ENCODE measurements at regions not wholly inside any gene's neighbourhood (a gene's known extent, or its start where the extent isn't known, plus 50 kb on each side); places are given as distances from the start of the nearest gene placed in this dataset.
A peak's percentile ranks its signal among the peaks of the same experiment; 100 is the strongest.

DNA sequence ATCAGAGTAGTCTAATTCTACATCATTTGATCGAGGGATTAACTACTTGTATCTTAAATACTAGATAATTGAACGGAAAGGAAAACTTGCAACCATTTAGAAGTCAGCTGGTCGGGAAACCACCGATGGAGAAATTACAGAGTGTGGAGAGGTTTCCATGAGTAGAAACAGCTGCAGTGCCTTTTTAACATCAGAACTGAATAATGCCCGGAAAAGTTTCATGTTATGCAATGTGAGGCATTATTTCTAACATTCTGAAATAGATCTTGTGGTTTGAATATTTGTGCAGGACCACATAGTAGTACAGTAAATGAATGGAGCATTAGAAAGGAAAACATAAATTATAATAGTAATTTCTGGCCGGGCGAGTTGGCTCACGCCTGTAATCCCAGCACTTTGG is 88.1 kb upstream of the RNF180 start (continued):
- TF ChIP-seq, protein P1, sequence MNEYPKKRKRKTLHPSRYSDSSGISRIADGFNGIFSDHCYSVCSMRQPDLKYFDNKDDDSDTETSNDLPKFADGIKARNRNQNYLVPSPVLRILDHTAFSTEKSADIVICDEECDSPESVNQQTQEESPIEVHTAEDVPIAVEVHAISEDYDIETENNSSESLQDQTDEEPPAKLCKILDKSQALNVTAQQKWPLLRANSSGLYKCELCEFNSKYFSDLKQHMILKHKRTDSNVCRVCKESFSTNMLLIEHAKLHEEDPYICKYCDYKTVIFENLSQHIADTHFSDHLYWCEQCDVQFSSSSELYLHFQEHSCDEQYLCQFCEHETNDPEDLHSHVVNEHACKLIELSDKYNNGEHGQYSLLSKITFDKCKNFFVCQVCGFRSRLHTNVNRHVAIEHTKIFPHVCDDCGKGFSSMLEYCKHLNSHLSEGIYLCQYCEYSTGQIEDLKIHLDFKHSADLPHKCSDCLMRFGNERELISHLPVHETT (tag by site-specific recombination; IDR thresholded peaks at IDR 0.05), result no peak
- TF ChIP-seq ZNF239 (tag by site-specific recombination; IDR thresholded peaks at IDR 0.05) (no peak), ZNF175 (tag by site-specific recombination; IDR thresholded peaks at IDR 0.05) (no peak), ZNF24 (tag by site-specific recombination; IDR thresholded peaks at IDR 0.05) (no peak)
- TF ChIP-seq, protein P2, sequence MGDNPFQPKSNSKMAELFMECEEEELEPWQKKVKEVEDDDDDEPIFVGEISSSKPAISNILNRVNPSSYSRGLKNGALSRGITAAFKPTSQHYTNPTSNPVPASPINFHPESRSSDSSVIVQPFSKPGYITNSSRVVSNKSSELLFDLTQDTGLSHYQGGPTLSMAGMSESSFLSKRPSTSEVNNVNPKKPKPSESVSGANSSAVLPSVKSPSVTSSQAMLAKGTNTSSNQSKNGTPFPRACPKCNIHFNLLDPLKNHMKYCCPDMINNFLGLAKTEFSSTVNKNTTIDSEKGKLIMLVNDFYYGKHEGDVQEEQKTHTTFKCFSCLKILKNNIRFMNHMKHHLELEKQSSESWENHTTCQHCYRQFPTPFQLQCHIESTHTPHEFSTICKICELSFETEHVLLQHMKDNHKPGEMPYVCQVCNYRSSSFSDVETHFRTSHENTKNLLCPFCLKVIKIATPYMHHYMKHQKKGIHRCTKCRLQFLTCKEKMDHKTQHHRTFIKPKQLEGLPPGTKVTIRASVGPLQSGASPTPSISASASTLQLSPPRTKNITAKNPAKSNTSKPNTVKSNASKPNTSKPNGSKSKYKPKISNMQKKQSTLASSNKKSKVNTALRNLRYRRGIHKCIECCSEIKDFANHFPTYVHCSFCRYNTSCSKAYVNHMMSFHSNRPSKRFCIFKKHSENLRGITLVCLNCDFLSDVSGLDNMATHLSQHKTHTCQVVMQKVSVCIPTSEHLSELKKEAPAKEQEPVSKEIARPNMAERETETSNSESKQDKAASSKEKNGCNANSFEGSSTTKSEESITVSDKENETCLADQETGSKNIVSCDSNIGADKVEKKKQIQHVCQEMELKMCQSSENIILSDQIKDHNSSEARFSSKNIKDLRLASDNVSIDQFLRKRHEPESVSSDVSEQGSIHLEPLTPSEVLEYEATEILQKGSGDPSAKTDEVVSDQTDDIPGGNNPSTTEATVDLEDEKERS (tag by site-specific recombination; IDR thresholded peaks at IDR 0.05), result no peak
- TF ChIP-seq, protein P3, sequence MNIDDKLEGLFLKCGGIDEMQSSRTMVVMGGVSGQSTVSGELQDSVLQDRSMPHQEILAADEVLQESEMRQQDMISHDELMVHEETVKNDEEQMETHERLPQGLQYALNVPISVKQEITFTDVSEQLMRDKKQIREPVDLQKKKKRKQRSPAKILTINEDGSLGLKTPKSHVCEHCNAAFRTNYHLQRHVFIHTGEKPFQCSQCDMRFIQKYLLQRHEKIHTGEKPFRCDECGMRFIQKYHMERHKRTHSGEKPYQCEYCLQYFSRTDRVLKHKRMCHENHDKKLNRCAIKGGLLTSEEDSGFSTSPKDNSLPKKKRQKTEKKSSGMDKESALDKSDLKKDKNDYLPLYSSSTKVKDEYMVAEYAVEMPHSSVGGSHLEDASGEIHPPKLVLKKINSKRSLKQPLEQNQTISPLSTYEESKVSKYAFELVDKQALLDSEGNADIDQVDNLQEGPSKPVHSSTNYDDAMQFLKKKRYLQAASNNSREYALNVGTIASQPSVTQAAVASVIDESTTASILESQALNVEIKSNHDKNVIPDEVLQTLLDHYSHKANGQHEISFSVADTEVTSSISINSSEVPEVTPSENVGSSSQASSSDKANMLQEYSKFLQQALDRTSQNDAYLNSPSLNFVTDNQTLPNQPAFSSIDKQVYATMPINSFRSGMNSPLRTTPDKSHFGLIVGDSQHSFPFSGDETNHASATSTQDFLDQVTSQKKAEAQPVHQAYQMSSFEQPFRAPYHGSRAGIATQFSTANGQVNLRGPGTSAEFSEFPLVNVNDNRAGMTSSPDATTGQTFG (tag by site-specific recombination; IDR thresholded peaks at IDR 0.05; ENCODE audit: borderline replicate concordance), result no peak

DNA sequence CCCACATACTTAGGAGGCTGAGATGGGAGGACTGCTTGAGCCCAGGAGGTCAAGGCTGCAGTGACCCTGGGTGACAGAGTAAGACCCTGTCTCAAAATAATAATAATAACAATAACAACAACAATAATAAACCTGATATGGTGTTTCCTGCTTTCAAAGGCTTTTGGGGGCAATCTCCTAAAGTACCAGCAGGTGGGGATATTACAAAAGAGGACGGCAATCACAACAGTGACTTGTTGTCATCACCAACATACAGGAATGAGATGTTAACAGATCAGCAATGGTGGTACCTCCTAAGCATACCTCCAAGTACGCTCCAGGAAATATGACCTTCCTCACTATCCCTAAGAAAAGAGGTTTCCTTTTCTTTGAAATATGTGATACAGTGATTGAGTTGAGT is 91.1 kb upstream of the RNF180 start:
- Histone ChIP-seq H3K36me3 (ENCODE audit: control insufficient read depth in 2 of 2, insufficient read depth in 1 of 2, low read length in 2 of 2) (no peaks in the 10 kb centered on the region), H3K4me1 (ENCODE audit: control insufficient read depth, insufficient read depth, low read length) (no peaks in the 10 kb centered on the region), H3K27ac (ENCODE audit: extremely low read depth, low read depth, low read length) (no peak overlapping the region), H3K4me3 (ENCODE audit: low read depth, low read length) (no peak overlapping the region), H3K9me3 (ENCODE audit: control insufficient read depth, insufficient read depth, low read depth, low read length) (no peaks in the 10 kb centered on the region)
- ChIA-PET POLR2A (no interaction called here), CTCF (interaction anchor here (0.6 to 1.6 kb wide), 4 partner anchors 11 to 538 kb away, joined by 3 to 6 read pairs (median 4); no protein-coding TSS in a partner anchor)
- TF ChIP-seq ZNF654 (tag by site-specific recombination; IDR thresholded peaks at IDR 0.05; ENCODE audit: low read depth) (peak; percentile 69), SCRT2 (tag by site-specific recombination; IDR thresholded peaks at IDR 0.05) (peak; percentile 86), ZNF341 (tag by site-specific recombination; IDR thresholded peaks at IDR 0.05; ENCODE audit: low read depth) (no peak)
- TF ChIP-seq, protein P4, sequence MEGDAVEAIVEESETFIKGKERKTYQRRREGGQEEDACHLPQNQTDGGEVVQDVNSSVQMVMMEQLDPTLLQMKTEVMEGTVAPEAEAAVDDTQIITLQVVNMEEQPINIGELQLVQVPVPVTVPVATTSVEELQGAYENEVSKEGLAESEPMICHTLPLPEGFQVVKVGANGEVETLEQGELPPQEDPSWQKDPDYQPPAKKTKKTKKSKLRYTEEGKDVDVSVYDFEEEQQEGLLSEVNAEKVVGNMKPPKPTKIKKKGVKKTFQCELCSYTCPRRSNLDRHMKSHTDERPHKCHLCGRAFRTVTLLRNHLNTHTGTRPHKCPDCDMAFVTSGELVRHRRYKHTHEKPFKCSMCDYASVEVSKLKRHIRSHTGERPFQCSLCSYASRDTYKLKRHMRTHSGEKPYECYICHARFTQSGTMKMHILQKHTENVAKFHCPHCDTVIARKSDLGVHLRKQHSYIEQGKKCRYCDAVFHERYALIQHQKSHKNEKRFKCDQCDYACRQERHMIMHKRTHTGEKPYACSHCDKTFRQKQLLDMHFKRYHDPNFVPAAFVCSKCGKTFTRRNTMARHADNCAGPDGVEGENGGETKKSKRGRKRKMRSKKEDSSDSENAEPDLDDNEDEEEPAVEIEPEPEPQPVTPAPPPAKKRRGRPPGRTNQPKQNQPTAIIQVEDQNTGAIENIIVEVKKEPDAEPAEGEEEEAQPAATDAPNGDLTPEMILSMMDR (tag by site-specific recombination; IDR thresholded peaks at IDR 0.05), result peak; percentile 32; the same call in 1 of the 2 replicates

DNA sequence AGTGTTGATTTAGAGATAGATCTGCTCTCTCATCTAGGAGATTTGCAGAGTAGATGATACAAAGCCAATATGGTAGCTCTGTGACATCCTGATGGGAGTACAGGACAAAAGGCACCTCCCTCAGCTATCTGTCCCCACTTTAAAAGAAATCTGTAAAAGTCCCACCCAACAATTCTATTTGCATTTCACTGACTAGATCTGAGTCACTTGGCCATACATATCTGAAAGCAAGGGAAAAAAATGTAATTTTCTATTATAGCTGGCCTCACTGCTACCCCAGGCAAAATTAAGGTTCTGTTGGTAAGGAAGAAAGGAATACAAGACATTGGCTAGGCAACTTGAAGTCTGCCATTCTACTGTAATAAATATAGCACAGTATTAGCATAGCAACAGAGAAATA is 96.2 kb upstream of the RNF180 start:
- TF ChIP-seq ZNF707 (tag by site-specific recombination; IDR thresholded peaks at IDR 0.05) (no peak), ZNF510 (tag by site-specific recombination; IDR thresholded peaks at IDR 0.05; ENCODE audit: insufficient replicate concordance) (no peak)
- TF ChIP-seq, protein P5, sequence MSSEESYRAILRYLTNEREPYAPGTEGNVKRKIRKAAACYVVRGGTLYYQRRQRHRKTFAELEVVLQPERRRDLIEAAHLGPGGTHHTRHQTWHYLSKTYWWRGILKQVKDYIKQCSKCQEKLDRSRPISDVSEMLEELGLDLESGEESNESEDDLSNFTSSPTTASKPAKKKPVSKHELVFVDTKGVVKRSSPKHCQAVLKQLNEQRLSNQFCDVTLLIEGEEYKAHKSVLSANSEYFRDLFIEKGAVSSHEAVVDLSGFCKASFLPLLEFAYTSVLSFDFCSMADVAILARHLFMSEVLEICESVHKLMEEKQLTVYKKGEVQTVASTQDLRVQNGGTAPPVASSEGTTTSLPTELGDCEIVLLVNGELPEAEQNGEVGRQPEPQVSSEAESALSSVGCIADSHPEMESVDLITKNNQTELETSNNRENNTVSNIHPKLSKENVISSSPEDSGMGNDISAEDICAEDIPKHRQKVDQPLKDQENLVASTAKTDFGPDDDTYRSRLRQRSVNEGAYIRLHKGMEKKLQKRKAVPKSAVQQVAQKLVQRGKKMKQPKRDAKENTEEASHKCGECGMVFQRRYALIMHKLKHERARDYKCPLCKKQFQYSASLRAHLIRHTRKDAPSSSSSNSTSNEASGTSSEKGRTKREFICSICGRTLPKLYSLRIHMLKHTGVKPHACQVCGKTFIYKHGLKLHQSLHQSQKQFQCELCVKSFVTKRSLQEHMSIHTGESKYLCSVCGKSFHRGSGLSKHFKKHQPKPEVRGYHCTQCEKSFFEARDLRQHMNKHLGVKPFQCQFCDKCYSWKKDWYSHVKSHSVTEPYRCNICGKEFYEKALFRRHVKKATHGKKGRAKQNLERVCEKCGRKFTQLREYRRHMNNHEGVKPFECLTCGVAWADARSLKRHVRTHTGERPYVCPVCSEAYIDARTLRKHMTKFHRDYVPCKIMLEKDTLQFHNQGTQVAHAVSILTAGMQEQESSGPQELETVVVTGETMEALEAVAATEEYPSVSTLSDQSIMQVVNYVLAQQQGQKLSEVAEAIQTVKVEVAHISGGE (tag by site-specific recombination; conservative IDR thresholded peaks at IDR 0.05; ENCODE audit: low read depth), result no peak
- H3K36me3 ChIP-seq (ENCODE audit: control insufficient read depth in 2 of 2, insufficient read depth in 1 of 2, low read length in 2 of 2), result no peaks in the 10 kb centered on the region
- no peak overlapping the region for H3K27ac ChIP-seq (ENCODE audit: extremely low read depth, low read depth, low read length)
- H3K4me1 ChIP-seq (ENCODE audit: control insufficient read depth, insufficient read depth, low read length), result no peaks in the 10 kb centered on the region
- H3K9me3 ChIP-seq (ENCODE audit: control insufficient read depth, insufficient read depth, low read depth, low read length), result no peaks in the 10 kb centered on the region
- ChIA-PET POLR2A (no interaction called here), CTCF (interaction anchor here (1.1 kb wide), 1 partner anchor 668 kb away, joined by 4 read pairs; no protein-coding TSS in a partner anchor)
- no peak overlapping the region for H3K4me3 ChIP-seq (ENCODE audit: low read depth, low read length)

Measured in HEK293 (cell line).